ENCODE measurements at regions not wholly inside any gene's neighbourhood (a gene's known extent, or its start where the extent isn't known, plus 50 kb on each side); places are given as distances from the start of the nearest gene placed in this dataset.
"Not testable (repeated sequence)": the region's sequence is repeated elsewhere in the genome, so short reads cannot be mapped to it uniquely, and the experiment has no call there.

DNA sequence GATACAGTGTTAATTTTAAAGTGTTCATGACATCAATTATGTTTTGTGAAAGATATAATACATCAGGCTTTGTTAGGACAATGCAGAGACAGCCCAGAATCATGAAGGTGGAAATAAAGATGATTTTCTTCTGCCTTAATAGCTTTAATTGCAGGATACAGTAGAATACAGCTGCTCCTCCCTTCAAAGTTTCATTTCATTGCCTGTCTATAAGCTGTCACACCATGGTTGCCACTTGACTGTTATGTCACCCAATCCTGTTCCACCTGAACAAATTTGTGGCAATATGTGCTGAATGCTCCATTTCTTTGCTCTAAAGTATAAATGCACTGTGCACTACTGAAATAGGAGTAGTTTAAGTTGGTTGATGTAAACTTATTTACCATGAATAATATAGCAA, 537.8 kb upstream of the ROBO2 start:
- Histone ChIP-seq H3K9me3 (replicated peaks; ENCODE audit: low read length) (peaks cover under 1% of the 10 kb centered on the region), H3K36me3 (ENCODE audit: insufficient read depth, low read length) (no peaks in the 10 kb centered on the region), H3K4me2 (ENCODE audit: low read length) (no peak overlapping the region), H3K4me3 (ENCODE audit: low read length) (no peak overlapping the region), H3K9ac (ENCODE audit: low read depth, low read length) (no peak overlapping the region), H3K4me1 (ENCODE audit: control insufficient read depth, insufficient read depth, low read length) (no peaks in the 10 kb centered on the region), H3K27me3 (ENCODE audit: control insufficient read depth, insufficient read depth, low read length) (no peaks in the 10 kb centered on the region)

DNA sequence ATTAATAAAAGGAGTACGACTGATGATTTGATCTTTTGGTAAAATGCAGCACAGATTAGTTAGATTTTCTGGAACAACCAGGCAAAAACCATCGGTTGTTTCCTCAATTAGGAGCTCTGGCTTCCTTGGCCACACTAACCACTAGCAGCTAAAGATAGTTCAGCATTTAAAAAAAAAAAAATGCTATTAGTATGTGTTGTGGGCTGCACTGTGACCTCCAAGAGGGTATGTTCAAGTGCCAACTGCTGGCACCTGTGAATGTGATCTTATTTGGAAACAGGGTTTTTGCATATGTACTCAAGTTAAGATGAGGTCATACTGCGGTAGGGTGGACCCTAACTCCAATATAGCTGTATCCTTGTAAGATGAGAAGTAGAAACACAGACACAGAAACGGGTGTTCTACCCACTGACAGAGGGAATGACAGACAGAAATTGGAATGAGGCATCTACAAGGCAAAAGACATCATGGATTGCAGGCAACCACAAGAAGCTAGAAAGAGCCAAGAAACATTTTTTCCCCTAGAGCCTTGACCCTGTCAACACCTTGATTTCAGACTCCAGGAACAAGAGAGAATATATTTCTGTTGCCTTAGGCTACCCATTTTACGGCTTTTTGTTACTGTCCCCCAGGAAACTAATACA, 534.6 kb upstream of the ROBO2 start:
- no peak overlapping the region for H3K4me3 ChIP-seq (ENCODE audit: low read length)
- H3K9me3 ChIP-seq (replicated peaks; ENCODE audit: low read length), result peaks cover 6% of the 10 kb centered on the region
- H3K4me1 ChIP-seq (ENCODE audit: control insufficient read depth, insufficient read depth, low read length), result no peaks in the 10 kb centered on the region
- no peaks in the 10 kb centered on the region for H3K27me3 ChIP-seq (ENCODE audit: control insufficient read depth, insufficient read depth, low read length)
- H3K9ac ChIP-seq (ENCODE audit: low read depth, low read length), result no peak overlapping the region
- no peaks in the 10 kb centered on the region for H3K36me3 ChIP-seq (ENCODE audit: insufficient read depth, low read length)
- no peak overlapping the region for H3K4me2 ChIP-seq (ENCODE audit: low read length)

DNA sequence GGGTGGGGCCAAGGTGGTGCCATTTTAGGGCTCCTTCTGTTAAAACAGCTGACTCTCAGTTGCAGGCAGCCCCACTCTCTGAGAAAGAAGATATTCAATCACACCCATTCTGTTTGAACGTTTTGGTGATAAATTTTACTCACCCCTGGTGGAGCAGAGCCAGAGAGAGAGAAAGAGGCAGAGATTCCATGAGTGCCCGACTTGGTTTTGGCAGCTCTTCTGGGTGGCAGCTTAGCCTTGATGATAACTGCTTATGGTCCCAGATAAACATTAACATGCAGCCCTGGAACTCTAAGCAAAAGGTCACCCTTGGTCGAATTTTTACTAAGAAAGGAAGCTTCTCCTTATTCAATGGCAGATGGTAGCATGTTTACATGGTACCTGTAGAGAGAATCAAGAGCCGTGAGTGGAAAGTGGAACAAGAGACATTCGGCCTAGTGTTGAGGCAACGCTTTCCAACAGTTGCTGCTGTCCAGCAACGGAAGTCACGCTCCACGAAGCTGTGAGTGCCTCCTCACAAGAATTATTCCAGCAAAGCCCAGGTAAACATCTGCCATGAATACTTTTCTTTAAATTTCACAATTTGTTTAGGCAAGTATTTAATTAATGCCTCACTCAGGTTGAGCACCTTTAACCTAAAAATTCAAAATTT, 530.6 kb upstream of the ROBO2 start:
- H3K9me3 ChIP-seq (replicated peaks; ENCODE audit: low read length), result peaks cover 7% of the 10 kb centered on the region
- H3K4me3 ChIP-seq (ENCODE audit: low read length), result no peak overlapping the region
- no peak overlapping the region for H3K4me2 ChIP-seq (ENCODE audit: low read length)
- H3K9ac ChIP-seq (ENCODE audit: low read depth, low read length), result no peak overlapping the region
- H3K36me3 ChIP-seq (ENCODE audit: insufficient read depth, low read length), result no peaks in the 10 kb centered on the region
- no peaks in the 10 kb centered on the region for H3K4me1 ChIP-seq (ENCODE audit: control insufficient read depth, insufficient read depth, low read length)
- H3K27me3 ChIP-seq (ENCODE audit: control insufficient read depth, insufficient read depth, low read length), result no peaks in the 10 kb centered on the region

DNA sequence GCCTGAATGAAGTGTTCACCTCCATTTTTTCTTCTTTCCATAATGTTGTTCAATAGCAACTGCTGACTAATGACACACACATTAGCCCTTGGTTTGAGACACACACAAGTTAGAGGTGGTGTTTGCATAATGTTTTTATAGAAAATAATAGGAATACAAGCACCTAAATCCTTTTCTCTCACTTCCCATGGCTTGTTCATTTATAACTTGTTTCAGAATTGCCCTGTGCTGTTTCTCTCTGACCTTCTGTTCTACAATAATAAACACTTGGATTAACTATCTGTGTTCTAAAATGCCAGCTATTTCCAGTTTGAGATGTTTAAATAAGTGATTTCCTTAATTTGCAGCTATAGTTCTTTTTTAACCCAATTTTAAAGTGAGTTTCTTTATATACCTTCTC, 525.1 kb upstream of the ROBO2 start:
- Histone ChIP-seq H3K9me3 (replicated peaks; ENCODE audit: low read length) (peaks cover 6% of the 10 kb centered on the region), H3K9ac (ENCODE audit: low read depth, low read length) (no peak overlapping the region), H3K36me3 (ENCODE audit: insufficient read depth, low read length) (no peaks in the 10 kb centered on the region), H3K4me2 (ENCODE audit: low read length) (no peak overlapping the region), H3K4me1 (ENCODE audit: control insufficient read depth, insufficient read depth, low read length) (no peaks in the 10 kb centered on the region), H3K27me3 (ENCODE audit: control insufficient read depth, insufficient read depth, low read length) (no peaks in the 10 kb centered on the region), H3K4me3 (ENCODE audit: low read length) (no peak overlapping the region)

DNA sequence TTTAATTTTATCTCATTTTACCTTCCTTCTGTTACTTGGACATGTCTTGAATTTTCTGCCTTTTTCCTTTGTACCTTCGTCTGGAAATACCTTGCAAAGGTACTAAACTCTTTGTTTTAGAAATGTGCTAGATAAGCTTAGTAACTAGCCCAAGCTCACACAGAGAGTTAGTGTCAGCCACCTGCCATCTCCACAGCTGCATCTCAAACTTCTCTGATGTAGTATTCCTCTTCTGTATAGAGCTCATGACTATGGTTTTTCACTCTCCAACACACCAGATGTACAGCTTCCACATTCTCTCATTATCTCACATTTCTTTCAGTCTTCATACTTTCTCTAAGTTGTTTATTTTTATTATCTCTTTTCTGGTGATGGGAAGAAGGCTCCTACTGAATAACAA, 516.6 kb upstream of the ROBO2 start:
- no peaks in the 10 kb centered on the region for H3K36me3 ChIP-seq (ENCODE audit: insufficient read depth, low read length)
- H3K4me3 ChIP-seq (ENCODE audit: low read length), result no peak overlapping the region
- H3K9me3 ChIP-seq (replicated peaks; ENCODE audit: low read length), result peaks cover 8% of the 10 kb centered on the region
- H3K9ac ChIP-seq (ENCODE audit: low read depth, low read length), result no peak overlapping the region
- no peak overlapping the region for H3K4me2 ChIP-seq (ENCODE audit: low read length)
- no peaks in the 10 kb centered on the region for H3K4me1 ChIP-seq (ENCODE audit: control insufficient read depth, insufficient read depth, low read length)
- no peaks in the 10 kb centered on the region for H3K27me3 ChIP-seq (ENCODE audit: control insufficient read depth, insufficient read depth, low read length)

DNA sequence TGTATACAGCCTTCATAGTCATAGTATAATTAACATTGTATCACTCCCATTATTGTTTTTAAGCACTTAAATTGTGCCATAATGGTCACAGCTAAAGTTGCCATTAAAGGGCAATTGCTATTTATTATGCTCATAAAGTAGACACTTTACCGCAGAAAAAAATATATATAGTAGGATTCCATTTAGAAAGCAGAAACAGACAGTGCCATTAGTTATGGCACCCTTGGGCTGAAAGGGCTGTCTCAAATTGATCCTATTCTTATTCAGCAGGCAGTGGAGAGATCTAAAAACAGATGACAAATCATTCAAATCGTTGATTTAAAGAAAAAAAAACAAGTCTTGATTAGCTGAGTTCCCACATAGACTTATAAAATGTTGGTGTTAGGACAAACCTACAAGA, 514.2 kb upstream of the ROBO2 start:
- Histone ChIP-seq H3K4me2 (ENCODE audit: low read length) (no peak overlapping the region), H3K36me3 (ENCODE audit: insufficient read depth, low read length) (no peaks in the 10 kb centered on the region), H3K9ac (ENCODE audit: low read depth, low read length) (no peak overlapping the region)

DNA sequence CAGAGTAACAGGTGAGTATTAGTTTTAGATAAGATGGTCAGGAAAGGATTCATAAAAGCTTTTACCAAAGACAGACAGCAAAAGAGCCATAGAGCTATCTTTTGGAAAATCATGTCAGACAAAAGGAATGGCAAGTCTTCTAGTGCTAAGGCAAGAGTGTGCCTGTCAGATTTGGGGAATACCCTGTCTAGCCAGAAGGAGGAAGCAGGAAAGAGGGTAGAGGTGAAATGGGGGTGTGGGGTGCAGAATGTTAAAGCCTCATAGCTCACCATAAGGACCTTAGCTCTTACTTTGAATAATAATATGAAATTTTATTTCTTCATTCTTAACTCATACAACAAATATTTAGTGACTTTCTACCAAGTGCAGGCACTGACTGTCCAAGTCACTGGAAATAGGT, 512.1 kb upstream of the ROBO2 start:
- H3K36me3 ChIP-seq (ENCODE audit: insufficient read depth, low read length), result no peaks in the 10 kb centered on the region
- no peak overlapping the region for H3K9ac ChIP-seq (ENCODE audit: low read depth, low read length)
- no peak overlapping the region for H3K4me2 ChIP-seq (ENCODE audit: low read length)
- H3K27me3 ChIP-seq (ENCODE audit: control insufficient read depth, insufficient read depth, low read length), result no peaks in the 10 kb centered on the region
- H3K9me3 ChIP-seq (replicated peaks; ENCODE audit: low read length), result peaks cover 8% of the 10 kb centered on the region
- H3K4me3 ChIP-seq (ENCODE audit: low read length), result no peak overlapping the region
- no peaks in the 10 kb centered on the region for H3K4me1 ChIP-seq (ENCODE audit: control insufficient read depth, insufficient read depth, low read length)

More for the DNA sequence above, 514.2 kb upstream of the ROBO2 start:
- no peak overlapping the region for H3K4me3 ChIP-seq (ENCODE audit: low read length)
- no peaks in the 10 kb centered on the region for H3K27me3 ChIP-seq (ENCODE audit: control insufficient read depth, insufficient read depth, low read length)
- H3K4me1 ChIP-seq (ENCODE audit: control insufficient read depth, insufficient read depth, low read length), result no peaks in the 10 kb centered on the region
- peaks cover 8% of the 10 kb centered on the region for H3K9me3 ChIP-seq (replicated peaks; ENCODE audit: low read length)

DNA sequence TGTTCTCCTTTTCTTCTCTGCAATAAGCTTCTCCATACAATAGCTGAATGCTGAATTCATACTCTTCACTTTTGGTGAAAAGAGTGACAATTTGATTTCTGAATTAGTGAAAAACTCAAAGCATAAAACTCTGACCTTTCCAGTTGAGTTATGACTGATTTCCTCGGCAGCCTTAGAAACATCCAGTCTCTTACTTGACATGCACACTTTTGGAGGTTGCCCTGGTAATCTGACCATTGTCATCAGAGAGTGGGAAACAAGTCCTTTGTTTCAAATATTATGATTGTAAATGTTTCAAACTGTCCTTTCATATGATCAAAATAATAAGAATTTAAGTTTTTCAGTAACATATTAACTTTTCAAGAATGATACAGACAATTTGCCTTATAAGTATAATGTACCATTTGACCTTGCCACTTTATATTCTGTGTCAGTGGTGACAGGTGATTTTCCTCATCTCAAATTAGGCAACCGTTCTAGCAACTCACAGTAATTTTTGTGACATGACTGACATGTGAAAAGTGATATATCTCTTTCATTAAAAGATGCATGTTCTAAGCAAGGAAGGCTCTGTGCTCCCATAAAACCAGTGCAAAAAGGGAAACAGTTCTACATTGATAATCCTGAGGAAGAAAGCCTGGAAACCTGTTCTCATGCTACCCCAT, 507.6 kb upstream of the ROBO2 start:
- Histone ChIP-seq H3K9ac (ENCODE audit: low read depth, low read length) (no peak overlapping the region), H3K4me3 (ENCODE audit: low read length) (no peak overlapping the region), H3K27me3 (ENCODE audit: control insufficient read depth, insufficient read depth, low read length) (no peaks in the 10 kb centered on the region), H3K36me3 (ENCODE audit: insufficient read depth, low read length) (no peaks in the 10 kb centered on the region), H3K4me2 (ENCODE audit: low read length) (no peak overlapping the region), H3K9me3 (replicated peaks; ENCODE audit: low read length) (peaks cover 10% of the 10 kb centered on the region), H3K4me1 (ENCODE audit: control insufficient read depth, insufficient read depth, low read length) (no peaks in the 10 kb centered on the region)

DNA sequence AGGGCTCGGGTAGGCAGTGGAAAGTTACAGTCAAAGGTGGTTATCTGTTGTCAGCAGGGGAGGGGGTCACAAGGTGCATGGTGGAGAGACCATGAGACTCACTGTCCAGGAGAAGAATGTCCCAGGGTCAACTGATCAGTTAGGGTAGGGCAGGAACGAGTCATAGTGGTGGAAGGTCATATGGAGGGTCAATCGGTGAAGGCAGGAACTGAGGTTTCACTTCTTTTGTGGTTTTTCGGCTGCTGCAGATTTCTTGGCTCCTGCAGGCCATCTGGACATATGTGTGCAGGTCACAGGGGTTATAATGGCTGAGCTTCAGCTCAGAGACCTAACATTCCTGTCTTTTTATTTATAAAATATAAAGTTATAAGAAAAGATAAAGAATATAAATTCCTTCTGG, 506.2 kb upstream of the ROBO2 start:
- H3K4me1 ChIP-seq (ENCODE audit: control insufficient read depth, insufficient read depth, low read length); H3K9me3 ChIP-seq (replicated peaks; ENCODE audit: low read length); H3K36me3 ChIP-seq (ENCODE audit: insufficient read depth, low read length); H3K9ac ChIP-seq (ENCODE audit: low read depth, low read length); H3K4me2 ChIP-seq (ENCODE audit: low read length); H3K27me3 ChIP-seq (ENCODE audit: control insufficient read depth, insufficient read depth, low read length); H3K4me3 ChIP-seq (ENCODE audit: low read length): not testable (repeated sequence)

DNA sequence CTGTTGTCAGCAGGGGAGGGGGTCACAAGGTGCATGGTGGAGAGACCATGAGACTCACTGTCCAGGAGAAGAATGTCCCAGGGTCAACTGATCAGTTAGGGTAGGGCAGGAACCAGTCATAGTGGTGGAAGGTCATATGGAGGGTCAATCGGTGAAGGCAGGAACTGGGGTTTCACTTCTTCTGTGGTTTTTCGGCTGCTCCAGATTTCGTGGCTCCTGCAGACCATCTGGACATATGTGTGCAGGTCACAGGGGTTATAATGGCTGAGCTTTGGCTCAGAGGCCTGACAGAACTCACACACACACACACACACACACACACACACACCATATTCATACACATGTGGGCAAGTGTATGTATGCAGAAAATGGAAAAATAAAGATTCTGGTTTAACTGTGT, 502.0 kb upstream of the ROBO2 start:
- not testable (repeated sequence) for H3K9ac ChIP-seq (ENCODE audit: low read depth, low read length); H3K4me3 ChIP-seq (ENCODE audit: low read length); H3K4me2 ChIP-seq (ENCODE audit: low read length); H3K27me3 ChIP-seq (ENCODE audit: control insufficient read depth, insufficient read depth, low read length); H3K36me3 ChIP-seq (ENCODE audit: insufficient read depth, low read length); H3K9me3 ChIP-seq (replicated peaks; ENCODE audit: low read length); H3K4me1 ChIP-seq (ENCODE audit: control insufficient read depth, insufficient read depth, low read length)

DNA sequence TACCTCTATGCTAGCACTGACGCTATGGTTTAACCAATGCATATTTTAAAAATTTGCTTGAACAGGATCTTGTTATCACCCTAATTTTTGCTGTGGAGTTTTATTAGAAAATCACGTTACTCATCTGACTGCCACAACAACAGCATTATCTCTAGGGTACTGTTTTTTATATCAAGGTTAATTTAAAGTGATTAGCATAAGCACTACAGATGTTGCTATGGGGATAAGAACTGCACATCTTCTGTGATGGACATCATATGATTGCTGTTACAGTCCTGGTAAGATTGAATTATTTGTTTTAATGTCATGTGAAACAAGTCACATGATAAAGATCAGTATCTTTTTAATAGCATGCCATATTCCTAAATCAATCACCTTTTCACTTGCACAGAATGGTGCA, 492.2 kb upstream of the ROBO2 start:
- Histone ChIP-seq H3K9me3 (replicated peaks; ENCODE audit: low read length) (peaks cover 6% of the 10 kb centered on the region), H3K27me3 (ENCODE audit: control insufficient read depth, insufficient read depth, low read length) (no peaks in the 10 kb centered on the region), H3K9ac (ENCODE audit: low read depth, low read length) (no peak overlapping the region), H3K4me2 (ENCODE audit: low read length) (no peak overlapping the region), H3K4me1 (ENCODE audit: control insufficient read depth, insufficient read depth, low read length) (no peaks in the 10 kb centered on the region), H3K36me3 (ENCODE audit: insufficient read depth, low read length) (no peaks in the 10 kb centered on the region), H3K4me3 (ENCODE audit: low read length) (no peak overlapping the region)
